Left forelimb (tissue), 1 donor: ENCODE measurements at regions not wholly inside any gene's neighbourhood (a gene's known extent, or its start where the extent isn't known, plus 50 kb on each side); places are given as distances from the start of the nearest gene placed in this dataset.
"Not testable (repeated sequence)": the region's sequence is repeated elsewhere in the genome, so short reads cannot be mapped to it uniquely, and the experiment has no call there.

Experiments
- DNase-seq: peaks from one replicate; pipeline ENCODE4 v3.0.0-alpha.2; 2018; ENCODE audit warnings: low spot score

- no peak for DNase-seq
Measured at GRCh38 chr2:397521-397920, 109.6 kb upstream of the ALKAL2 start.

- DNase-seq, result no peak
Measured at GRCh38 chr2:396903-397302, 109.0 kb upstream of the ALKAL2 start.

GRCh38 chr2:395886-396285 is 108.0 kb upstream of the ALKAL2 start:
- DNase-seq, result no peak

DNA sequence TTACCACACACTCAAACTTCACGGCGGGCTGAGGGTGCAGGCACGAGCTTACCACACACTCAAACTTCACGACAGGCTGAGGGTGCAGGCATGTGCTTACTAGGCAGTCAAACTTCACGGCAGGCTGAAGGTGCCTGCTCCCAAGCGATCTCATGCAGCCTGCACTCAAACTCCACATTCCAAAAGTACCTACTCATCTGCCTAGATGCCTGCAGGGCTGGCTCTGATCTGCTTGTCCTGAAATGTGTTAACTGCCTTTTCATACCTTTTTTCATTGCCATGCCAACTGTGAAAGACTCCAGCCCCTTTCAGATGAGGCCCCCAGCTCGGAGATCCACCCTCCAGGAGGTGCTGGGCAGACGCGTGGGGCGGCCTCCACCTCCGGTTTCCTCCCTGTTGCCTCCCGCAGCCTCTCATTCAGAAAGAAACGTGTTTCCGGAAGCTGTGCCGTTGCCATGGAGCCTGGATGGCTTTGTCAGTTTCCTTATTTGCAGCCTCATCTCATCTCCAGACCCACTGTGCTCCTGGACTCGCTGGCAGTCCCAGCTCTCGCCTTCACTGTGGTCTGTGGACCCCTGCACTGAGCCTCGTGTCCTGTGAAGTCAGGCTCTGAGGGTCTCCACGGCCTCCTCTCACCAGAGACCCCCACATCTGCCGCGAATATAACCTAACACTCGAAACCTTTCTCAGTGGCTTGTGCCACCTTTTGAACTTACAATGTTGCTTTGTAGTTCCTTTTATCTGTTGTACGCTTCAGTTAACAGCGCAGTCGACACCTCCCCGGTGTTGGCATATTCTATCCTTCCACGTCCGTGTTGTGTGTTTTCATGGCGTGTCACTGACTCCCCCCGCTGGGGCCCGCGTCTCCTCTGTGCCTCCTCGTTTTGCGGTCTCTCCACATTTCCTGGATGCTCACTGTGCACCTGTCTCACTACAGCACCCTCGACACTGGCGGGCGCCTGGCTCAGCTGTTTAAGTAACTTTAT is 106.1 kb upstream of the ALKAL2 start:
- no peak for DNase-seq

DNA sequence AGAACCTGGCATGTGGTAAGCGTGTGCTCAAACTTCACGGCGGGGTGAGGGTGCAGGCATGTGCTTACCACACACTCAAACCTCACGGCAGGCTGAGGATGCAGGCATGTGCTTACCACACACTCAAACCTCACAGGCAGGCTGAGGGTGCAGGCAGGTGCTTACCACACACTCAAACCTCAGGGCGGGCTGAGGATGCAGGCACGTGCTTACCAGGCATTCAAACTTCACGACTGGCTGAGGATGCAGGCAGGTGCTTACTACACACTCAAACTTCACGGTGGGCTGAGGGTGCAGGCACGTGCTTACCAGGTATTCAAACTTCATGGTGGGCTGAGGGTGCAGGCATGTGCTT is 105.0 kb upstream of the ALKAL2 start:
- no peak for DNase-seq

DNA sequence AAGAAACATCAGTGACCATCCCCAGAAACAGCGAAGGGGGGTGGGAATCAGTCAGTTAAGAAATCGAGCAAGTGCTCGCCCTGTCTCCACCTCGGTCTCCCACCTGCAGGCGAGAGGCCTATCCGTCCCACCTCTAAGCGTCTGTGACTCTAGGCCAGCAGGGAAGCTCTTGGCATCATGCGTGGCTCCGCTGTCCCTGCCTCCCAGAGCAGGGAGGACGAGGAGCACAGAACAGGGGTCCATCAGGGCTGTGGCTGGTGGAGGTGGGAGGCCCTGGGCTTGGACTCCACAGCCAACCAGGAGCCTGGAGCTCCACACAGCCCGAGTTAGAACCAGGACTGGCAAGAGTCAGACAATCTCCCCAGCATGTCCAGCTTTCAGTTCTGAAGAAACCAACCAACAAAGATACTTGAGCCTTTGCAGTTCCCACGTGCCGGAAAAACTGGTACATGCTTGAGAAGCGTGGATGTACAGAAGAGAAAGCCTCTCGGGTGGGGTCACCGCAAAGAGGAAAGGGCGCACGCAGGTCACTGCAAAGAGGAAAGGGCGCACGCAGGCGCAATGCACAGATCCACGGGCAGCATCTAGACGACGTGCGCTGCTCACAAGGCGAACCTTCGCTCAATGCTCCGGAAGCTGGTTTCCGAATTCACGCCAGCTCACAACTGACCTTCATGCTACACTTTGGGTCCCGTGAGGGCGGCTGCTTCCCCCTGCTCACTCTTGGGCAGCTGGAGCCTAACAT is 104.5 kb upstream of the ALKAL2 start:
- no peak for DNase-seq

DNA sequence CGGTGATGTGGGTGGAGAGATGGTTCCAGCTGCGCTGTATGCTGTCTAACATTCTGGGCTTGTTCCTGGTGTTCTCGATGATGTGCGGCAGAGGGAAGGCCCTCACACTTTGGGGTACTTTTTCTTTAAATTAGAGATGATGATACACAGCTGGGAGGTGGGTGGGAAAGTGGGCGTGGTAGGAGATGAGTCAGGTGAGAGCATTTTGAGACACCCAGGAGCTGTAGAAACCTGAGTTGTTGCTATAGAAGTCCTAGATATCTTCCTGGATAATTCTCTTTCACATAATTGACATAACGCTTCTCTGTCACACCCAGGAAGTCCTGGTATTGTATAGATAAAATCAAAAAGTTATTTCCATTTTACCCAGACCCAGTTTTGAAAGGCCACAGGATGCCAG is 103.8 kb upstream of the ALKAL2 start:
- no peak for DNase-seq

GRCh38 chr2:390959-391358 is 103.1 kb upstream of the ALKAL2 start:
- no peak for DNase-seq

DNA sequence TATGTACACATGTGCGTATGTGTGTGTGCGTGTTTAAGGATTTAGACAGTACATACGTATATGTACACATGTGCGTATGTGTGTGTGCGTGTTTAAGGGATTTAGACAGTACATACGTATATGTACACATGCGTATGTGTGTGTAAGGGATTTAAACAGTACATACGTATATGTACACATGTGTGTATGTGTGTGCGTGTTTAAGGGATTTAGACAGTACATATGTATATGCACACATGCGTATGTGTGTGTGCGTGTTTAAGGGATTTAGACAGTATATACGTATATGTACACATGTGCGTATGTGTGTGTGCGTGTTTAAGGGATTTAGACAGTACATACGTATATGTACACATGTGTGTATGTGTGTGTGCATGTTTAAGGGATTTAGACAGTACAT is 102.1 kb upstream of the ALKAL2 start:
- DNase-seq, result not testable (repeated sequence)

DNA sequence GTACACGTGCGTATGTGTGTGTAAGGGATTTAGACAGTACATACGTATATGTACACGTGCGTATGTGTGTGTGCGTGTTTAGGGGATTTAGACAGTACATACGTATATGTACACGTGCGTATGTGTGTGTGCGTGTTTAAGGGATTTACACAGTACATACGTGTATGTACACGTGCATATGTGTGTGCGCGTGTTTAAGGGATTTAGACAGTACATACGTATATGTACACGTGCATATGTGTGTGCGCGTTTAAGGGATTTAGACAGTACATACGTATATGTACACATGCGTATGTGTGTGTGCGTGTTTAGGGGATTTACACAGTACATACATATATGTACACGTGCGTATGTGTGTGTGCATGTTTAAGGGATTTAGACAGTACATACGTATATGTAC is 100.9 kb upstream of the ALKAL2 start:
- not testable (repeated sequence) for DNase-seq

DNA sequence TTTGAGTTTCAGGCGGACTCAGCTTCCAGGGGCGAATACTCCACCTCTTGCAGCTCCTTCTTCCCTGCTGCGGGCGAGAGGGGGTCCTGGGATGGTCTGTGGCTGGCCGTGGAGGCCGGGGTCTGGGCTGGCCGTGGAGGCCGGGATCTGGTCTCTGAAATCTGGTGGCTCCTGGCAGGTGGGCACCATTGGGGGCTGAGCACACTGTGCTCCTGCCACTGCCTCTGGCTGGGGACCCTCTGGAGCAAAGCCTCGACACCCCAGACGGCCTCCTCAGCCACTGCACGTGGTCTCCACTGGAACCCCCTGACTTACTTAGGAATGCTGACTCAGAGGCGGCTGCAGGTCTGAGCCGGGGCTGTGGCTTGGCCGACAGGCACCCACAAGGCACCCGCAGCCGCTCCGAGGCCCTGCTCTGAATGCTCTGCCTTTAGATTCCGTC is 100.1 kb upstream of the ALKAL2 start:
- DNase-seq, result no peak

DNA sequence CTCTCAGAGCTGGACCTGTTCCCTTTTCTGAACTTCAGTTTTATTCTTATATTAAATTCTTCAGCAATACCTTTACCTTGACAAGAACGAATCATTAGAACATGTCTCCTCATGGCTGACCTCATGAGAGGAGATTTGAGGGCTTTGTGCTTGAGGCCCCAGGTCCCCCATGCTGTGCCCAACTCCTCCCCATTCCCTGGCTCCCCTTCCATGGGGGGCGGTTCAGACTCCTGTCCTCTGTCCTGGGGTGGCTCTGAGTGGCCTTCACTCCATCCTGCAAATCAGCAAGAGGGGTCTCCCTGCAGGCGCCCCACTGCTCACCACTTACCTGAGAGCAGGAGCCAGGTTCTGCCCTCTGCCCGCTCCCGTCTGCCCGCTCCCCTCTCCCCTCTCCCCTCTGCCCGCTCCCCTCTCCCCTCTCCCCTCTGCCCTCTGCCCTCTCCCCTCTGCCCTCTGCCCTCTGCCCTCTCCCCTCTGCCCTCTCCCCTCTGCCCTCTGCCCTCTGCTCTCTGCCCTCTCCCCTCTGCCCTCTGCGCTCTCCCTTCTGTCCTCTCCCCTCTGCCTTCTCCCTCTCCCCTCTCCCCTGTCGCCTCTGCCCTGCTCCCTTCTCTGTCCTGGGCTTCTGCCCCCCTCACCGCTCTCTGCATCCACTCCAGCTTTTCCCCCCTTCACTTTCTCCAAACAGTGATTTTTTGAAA is 98.7 kb upstream of the ALKAL2 start:
- DNase-seq, result no peak

GRCh38 chr2:385785-386184 is 97.9 kb upstream of the ALKAL2 start:
- DNase-seq, result no peak

- DNase-seq, result no peak
Measured at GRCh38 chr2:385061-385460, 97.2 kb upstream of the ALKAL2 start.

GRCh38 chr2:383888-384287 is 96.0 kb upstream of the ALKAL2 start:
- DNase-seq, result no peak

- DNase-seq, result no peak
Measured at GRCh38 chr2:383178-383577, 95.3 kb upstream of the ALKAL2 start.

DNA sequence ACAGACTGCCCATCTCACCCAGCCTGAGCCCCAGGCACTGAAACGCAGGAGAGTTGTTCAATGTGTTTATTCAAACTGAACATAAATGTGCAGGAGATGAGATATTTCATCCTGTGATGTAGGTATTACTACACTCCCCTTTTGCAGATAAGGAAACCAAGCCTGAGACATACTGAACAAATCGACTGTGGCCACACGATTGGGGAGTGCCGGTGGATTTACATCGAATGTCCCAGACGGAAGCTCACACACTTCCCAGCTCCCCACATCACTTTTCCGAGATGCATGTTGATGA is 94.8 kb upstream of the ALKAL2 start:
- no peak for DNase-seq

- no peak for DNase-seq
Measured at GRCh38 chr2:381941-382727, 94.2 kb upstream of the ALKAL2 start.

GRCh38 chr2:381181-381580 is 93.3 kb upstream of the ALKAL2 start:
- DNase-seq, result no peak

DNA sequence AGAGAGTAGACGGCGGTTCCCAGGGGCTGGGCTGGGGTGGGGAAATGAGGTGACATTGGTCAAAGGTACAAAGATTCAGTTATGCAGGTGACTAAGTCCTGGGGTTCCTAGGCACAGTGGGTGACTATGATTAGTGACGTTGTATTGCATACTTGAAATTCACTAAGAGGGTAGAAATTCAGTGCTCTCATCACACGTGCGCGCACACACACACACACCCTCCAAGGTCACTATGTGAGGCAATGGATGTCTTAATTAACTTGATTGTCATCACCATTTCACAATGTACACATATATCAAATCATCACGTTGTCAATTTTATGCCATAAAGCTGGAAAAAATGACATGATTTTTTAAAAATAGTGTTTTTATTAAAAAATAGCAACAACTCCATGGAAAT is 92.9 kb upstream of the ALKAL2 start:
- no peak for DNase-seq

GRCh38 chr2:380221-380620 is 92.3 kb upstream of the ALKAL2 start:
- DNase-seq, result no peak

GRCh38 chr2:379778-380177 is 91.9 kb upstream of the ALKAL2 start:
- no peak for DNase-seq
